GM21381 (cell line): ENCODE measurements at regions not wholly inside any gene's neighbourhood (a gene's known extent, or its start where the extent isn't known, plus 50 kb on each side); places are given as distances from the start of the nearest gene placed in this dataset.
"Not testable (repeated sequence)": the region's sequence is repeated elsewhere in the genome, so short reads cannot be mapped to it uniquely, and the experiment has no call there.

ENCODE experiments used
- ATAC-seq: cut with Tn5 transposase; IDR thresholded peaks from one replicate; pipeline ENCODE4 v1.9.1; 2021; ENCODE audit warnings: mild to moderate bottlenecking, moderate library complexity; ENCODE audit not compliant: unreplicated experiment

DNA sequence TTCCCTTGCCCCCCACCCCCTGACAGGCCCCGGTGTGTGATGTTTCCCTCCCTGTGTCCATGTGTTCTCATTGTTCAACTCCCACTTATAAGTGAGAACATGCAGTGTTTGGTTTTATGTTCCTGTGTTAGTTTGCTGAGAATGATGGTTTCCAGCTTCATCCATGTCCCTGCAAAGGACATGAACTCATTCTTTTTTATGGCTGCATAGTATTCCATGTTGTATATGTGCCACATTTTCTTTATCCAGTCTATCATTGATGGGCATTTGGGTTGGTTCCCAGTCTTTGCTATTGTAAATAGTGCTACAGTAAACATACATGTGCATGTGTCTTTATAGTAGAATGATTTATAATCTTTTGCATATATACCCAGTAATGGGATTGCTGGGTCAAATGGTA lies 287.4 kb downstream of the UTRN start:
- not testable (repeated sequence) for ATAC-seq

GRCh38 chr6:144574796-144575195 lies 289.7 kb downstream of the UTRN start:
- no peak for ATAC-seq

- ATAC-seq = no peak
These were observed 290.2 kb downstream of the UTRN start for GRCh38 chr6:144575327-144575726.

- ATAC-seq = no peak
These were observed 291.7 kb downstream of the UTRN start for GRCh38 chr6:144576871-144577270.

DNA sequence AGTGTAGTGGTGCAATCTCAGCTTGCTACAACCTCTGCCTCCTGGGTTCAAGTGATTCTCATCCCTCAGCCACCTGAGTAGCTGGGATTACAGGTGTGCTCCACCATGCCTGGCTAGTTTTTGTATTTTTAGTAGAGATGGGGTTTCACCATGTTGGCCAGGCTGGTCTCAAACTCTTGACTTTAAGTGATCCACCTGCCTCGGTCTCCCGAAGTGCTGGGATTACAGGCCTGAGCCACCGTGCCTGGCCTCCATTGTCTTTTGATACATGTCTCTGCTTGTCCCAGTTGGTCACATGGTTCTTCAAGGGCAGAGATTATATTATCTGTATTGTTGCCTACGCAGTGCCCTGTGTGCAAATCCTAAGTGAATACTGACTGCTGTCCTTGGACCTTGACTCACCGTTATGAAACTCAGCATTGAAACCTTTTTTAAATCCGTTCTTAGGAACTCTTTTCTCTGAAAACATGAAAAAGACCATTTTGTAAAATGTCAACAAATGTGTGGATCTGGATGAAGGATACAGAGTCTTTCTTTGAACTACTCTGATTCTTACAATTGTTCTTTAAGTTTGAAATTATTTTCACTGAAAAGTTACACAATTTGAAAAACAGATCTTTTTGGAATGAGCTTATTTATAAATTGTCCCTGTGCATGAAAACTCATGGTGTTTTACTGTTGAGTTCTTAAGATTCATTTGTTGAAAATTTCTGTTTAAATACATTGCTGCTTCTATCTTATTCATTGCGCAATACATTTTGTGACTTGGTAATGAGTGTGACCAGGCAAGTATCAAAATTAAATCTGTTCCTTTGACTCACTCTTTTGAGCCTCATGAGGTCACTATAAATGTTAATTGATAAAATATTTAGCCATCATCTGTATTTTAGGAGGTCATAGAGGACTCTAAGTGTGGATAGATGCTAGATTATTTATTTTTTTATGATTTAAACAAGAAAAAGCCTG lies 293.5 kb downstream of the UTRN start:
- ATAC-seq = no peak

DNA sequence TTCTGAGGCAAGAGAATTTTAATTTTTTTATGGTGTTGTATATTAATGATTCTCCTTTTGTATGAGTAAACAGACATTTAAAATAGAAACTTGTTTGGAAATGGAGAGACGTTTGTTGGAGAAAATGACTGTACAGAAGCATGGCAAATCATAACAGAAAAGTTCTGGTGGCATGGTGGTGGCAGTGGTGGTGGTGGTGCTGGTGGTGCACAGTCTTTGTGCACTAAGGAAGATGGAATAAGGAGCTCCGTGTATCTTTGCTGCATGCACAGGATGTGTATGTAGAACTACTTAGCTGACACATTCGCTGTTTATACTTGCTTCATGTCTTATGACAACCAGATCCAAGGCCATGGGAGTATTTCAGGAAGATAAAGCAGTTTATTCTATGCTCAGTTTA lies 294.9 kb downstream of the UTRN start:
- ATAC-seq = no peak

- ATAC-seq = no peak
These were observed 295.6 kb downstream of the UTRN start for GRCh38 chr6:144580771-144581170.

DNA sequence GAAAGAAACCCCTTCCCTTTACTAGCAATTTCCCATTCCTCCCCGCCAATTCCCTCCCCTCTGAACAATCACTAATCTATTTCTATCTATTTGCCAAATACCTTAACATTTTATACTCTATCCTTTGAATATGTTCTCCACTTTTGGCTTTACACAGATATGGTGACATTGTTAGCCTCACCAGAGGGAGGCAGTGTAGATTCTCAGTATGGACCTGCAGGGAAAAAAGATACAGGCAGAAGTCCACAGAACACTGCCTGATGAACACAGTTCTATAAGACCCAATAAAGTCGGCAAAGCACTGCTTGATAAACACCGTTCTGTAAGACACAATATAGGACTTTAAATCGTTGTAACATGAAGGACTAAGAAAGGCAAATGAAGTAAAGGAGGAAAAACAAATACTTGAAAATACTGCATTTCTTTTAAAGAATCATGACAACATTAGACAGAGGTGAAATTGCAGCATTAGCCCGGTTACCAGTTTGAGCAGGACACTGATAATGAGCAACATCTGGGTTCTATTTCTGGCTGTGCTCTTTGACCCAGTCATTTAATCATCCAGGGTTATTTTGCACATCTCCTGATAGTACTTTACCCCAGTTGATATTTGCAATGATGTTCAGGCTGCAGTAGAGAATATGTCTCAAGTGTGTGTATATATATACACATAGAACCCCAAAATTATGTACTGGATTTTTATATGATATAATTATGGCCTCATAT lies 296.8 kb downstream of the UTRN start:
- no peak for ATAC-seq

- peak; percentile 93 for ATAC-seq
These were observed 297.9 kb downstream of the UTRN start for GRCh38 chr6:144582939-144583613.

GRCh38 chr6:144583614-144583954 lies 298.4 kb downstream of the UTRN start:
- ATAC-seq = peak; percentile 9

DNA sequence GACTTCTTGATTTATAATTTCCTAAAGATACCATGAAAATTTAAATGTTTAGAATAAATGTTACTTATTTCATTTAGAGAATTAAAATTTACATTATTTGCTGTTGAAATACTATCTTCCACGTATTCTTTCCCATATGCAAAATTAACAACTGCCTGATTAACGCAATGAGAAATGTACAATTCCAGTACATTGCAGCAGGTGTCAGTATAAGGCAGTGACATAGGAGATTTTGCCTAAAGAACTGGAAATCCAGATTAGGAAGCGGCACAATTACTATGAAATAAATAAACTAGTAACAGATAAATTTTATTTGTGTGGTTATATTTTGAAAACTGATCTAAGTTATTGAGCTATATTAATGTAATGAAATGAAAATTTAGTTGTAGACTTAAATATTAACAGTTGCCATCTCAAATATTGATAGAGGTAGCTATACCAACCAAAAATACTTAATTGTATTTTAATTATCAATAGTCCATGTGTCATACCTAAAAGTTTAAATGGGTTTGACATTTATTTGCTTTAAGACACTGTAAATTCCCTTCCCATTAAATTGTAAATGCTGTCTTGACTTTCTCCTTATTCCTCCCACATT lies 300.2 kb downstream of the UTRN start:
- no peak for ATAC-seq

DNA sequence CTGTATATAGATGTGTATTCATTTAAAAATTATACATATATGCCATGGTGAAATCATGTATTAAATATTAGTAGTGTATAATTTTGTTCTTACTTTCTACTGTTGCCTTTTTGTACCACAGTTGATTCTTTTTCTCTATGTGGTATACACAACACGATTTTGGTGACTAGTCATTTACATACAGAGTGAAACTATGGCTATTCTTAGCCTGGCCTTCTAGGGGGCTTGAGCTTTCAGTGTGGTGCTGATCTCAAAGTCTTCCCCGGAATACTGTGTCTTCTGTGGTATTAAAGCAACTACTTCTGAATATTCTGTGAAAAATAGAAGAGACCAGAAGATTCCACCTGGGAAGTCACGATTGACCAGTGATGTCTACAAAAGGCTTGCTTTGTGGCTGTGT lies 301.9 kb downstream of the UTRN start:
- ATAC-seq = no peak

GRCh38 chr6:144588697-144589325 lies 303.7 kb downstream of the UTRN start:
- no peak for ATAC-seq

GRCh38 chr6:144590532-144590931 lies 305.4 kb downstream of the UTRN start:
- no peak for ATAC-seq

DNA sequence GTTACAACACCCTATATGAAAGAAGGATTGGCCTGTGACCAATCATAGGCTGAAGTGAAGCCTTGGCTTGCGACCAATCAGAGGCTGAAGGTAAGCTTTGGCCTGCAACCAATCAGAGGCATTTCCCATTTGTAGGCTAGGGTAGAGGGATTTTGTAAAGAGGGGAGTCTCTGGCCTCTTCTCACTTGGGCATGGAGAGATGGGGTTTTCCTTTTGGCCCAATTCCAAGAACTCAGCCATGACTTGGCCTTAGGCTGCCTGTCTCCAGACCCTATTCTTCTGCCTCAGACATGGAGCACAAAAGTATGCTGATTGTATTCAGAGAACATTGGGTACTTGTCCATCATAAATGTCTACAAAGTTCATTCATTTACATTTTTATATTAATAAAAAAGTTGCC lies 308.3 kb downstream of the UTRN start:
- no peak for ATAC-seq

- ATAC-seq = no peak
These were observed 309.4 kb downstream of the UTRN start for GRCh38 chr6:144594585-144594984.

DNA sequence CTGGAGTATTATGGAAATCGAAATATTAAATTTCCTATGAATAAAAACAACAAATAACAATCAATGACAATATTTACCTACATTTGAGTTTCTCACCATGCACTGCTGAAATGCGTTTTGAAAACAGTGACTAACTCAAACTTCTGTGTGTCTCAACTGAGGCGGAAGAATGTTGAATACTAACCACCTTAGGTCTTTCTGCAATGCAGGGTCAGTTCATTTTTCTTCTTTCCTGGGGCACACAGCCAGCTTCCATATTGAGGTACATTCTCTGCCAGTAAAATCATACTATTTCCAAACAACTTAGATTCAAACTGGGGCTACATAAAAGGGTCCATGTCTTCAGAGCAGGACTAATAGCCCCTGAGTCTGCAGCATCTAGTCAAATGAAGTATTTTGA lies 310.1 kb downstream of the UTRN start:
- no peak for ATAC-seq

GRCh38 chr6:144597511-144597910 lies 312.4 kb downstream of the UTRN start:
- no peak for ATAC-seq

- no peak for ATAC-seq
These were observed 314.5 kb downstream of the UTRN start for GRCh38 chr6:144599615-144600014.

- no peak for ATAC-seq
These were observed 316.1 kb downstream of the UTRN start for GRCh38 chr6:144601221-144601620.
